Mucosa of rectum (tissue), 2 donors: ENCODE measurements at regions not wholly inside any gene's neighbourhood (a gene's known extent, or its start where the extent isn't known, plus 50 kb on each side); places are given as distances from the start of the nearest gene placed in this dataset.

Experiments used
- H3K27ac ChIP-seq, 2 donors: one replicate each; pipeline ENCODE4 v1.7.0; 2013; ENCODE audit warnings: inconsistent platforms in 2 of 2, low read depth in 2 of 2, low read length in 2 of 2
- H3K27me3 ChIP-seq, 2 donors: one replicate each; pipeline ENCODE4 v1.7.0; 2013; ENCODE audit warnings: low read length in 2 of 2; ENCODE audit not compliant: control insufficient read depth in 2 of 2, insufficient read depth in 2 of 2
- H3K36me3 ChIP-seq, 2 donors: one replicate each; pipeline ENCODE4 v1.7.0; 2013; ENCODE audit warnings: low read length in 2 of 2; ENCODE audit not compliant: control insufficient read depth in 2 of 2, insufficient read depth in 2 of 2
- H3K4me1 ChIP-seq, 2 donors: one replicate each; pipeline ENCODE4 v1.7.0; 2013; ENCODE audit warnings: low read length in 2 of 2, mild to moderate bottlenecking in 1 of 2; ENCODE audit not compliant: control insufficient read depth in 2 of 2, insufficient read depth in 2 of 2
- H3K4me3 ChIP-seq, 2 donors: one replicate each; pipeline ENCODE4 v1.7.0; 2013; ENCODE audit warnings: low read length in 2 of 2
- H3K9ac ChIP-seq, 2 donors: one replicate each; pipeline ENCODE4 v1.7.0; 2013; ENCODE audit warnings: low read length in 2 of 2, low read depth in 1 of 2, mild to moderate bottlenecking in 1 of 2
- H3K9me3 ChIP-seq, 2 donors: one replicate each; pipeline ENCODE4 v1.7.0; 2013; ENCODE audit warnings: low read length in 2 of 2; ENCODE audit not compliant: control insufficient read depth in 2 of 2
- donor health status: healthy.
- donor health status: Normal muscosa, but diverticular disease.

DNA sequence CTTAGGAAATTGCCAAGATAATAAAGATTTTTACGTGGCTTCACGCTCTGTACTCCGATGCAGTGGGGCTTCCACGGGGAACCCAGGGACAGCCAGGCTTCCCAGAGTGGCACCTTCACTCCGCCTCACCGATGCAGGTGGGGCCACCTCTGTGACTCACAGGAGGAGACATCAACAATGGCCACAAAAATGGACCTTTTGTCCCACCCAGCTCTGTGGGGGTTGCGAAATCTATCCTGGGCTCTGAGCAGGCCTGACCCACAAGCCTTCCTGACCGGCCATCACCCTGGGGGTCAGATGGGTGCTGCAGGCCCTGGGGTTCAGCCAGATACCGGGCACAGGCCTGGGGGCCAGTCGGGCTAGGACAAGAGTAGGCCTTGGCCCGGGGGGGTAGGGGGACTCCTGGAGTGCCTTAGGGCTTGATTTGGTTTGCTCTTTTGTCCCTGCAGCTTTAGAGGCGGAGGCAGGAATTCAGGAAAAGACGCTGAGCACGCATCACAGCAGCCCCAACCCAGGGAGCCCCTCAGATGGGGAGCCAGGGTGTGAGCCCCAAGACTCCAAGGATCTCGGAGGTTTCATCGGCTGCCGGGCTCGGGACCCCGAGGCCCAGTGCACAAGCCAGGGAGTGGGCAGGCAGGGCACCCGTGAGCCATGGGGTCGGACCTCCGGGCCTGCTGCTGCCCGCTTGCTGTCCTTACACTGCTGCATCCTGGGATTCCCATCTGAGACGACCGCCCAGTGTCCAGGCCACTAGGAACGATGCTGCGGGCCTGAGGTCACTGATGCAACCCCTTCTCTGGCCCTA lies 136.5 kb upstream of the NKX1-1 start:
- H3K36me3 ChIP-seq, result no peaks in the 10 kb centered on the region
- no peak overlapping the region for H3K9ac ChIP-seq
- no peak overlapping the region for H3K4me3 ChIP-seq
- H3K27me3 ChIP-seq, result peaks cover 0 to 9% of the 10 kb centered on the region in 2 donors
- H3K27ac ChIP-seq, result no peak overlapping the region
- H3K9me3 ChIP-seq, result no peaks in the 10 kb centered on the region
- H3K4me1 ChIP-seq, result peaks cover 5 to 8% of the 10 kb centered on the region in 2 donors

DNA sequence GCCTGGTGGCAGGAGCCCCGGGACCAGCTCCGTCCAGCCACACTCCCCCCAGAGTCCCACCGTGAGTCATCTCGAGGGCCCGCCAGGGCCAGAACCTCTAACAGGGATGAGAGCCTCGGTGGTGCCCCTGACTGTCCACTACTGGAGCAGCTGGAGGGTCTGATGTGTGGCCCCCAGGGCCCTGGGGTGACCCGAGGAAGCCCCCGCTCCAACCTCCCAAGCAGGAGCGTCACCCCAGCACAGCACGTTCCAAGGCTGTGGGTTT lies 135.9 kb upstream of the NKX1-1 start:
- H3K4me1 ChIP-seq, result peaks cover 5 to 8% of the 10 kb centered on the region in 2 donors
- H3K36me3 ChIP-seq, result no peaks in the 10 kb centered on the region
- no peak overlapping the region for H3K27ac ChIP-seq
- no peak overlapping the region for H3K4me3 ChIP-seq
- no peak overlapping the region for H3K9ac ChIP-seq
- no peaks in the 10 kb centered on the region for H3K9me3 ChIP-seq
- peaks cover 0 to 5% of the 10 kb centered on the region in 2 donors for H3K27me3 ChIP-seq

DNA sequence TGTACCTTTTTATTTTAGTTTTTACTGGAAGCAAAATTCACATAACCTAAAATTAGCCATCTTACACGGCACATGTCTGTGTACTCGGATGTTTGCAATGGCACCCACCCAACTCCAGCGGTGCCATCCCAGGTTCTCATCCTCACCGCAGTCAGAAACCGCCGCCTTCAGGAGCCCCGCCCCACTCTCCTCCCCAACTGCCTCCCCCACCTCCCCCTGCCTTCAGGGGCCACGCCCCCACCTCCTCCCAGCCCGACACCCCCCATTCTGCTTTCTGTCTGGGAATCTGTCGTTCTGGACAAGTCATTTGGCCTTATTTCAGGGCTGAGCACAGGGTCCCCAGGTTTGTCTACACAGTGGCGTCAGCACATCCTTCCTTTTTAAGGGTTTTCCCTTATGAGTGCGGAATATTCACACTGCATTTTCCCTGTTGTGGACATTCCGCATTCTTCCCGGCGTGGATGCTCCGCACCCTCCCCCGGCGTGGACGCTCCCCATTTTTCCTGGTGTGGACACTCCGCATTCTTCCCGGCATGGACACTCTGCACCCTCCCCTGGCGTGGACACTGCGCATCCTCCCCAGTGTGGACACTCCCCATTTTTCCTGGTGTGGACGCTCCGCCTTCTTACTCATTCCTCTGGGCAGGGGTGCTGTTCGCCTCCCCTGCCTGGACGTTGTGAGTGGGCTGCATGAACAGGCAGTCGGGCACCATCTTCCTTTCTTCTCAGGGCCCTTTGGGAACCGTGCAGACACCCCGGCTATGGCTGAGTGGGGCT lies 135.4 kb upstream of the NKX1-1 start:
- Histone ChIP-seq H3K27me3 (peaks cover 0 to 4% of the 10 kb centered on the region in 2 donors), H3K27ac (no peak overlapping the region), H3K9ac (no peak overlapping the region), H3K9me3 (no peaks in the 10 kb centered on the region), H3K4me1 (peaks cover 5 to 8% of the 10 kb centered on the region in 2 donors), H3K4me3 (no peak overlapping the region), H3K36me3 (no peaks in the 10 kb centered on the region)

DNA sequence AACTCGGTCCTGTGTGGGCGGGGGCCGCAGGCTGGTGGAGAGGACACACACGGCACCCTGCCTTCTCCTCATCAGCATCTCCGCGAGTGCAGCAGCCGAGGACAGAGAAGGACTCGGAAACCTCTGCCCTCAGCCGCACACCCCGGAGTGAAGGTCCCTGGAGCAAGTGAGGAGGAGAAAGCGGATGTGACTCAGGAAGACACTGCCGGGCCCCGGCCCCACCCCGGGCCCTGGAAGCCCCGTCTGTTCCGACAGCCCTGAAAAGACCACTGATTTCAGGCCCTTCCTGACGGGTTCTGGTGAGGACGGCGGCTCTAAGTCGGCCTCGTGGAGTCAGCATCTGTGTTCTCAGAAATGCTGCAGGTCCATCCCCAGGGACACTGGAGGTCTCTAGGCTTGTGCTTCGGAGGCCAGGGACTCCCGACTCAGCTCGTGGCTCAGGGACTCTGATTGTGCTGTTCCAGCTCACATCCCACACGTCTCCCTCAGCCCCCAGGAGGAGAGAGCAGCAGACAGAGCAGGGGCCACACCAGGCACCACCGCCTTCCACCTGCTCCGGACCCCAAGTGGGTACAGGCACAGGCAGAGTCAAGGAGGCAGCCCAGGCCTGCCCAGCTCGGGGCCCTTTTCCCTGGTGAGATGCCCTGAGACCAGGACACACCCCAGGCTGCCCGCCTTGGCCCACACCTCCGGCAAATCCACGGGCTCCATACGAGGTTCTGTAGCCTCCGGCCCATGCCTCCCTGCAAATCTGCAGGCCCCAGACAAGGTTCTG lies 134.5 kb upstream of the NKX1-1 start:
- Histone ChIP-seq H3K4me3 (no peak overlapping the region), H3K4me1 (peaks cover 5 to 8% of the 10 kb centered on the region in 2 donors), H3K9me3 (no peaks in the 10 kb centered on the region), H3K9ac (no peak overlapping the region), H3K27ac (no peak overlapping the region), H3K27me3 (peaks cover 0 to 4% of the 10 kb centered on the region in 2 donors), H3K36me3 (no peaks in the 10 kb centered on the region)

DNA sequence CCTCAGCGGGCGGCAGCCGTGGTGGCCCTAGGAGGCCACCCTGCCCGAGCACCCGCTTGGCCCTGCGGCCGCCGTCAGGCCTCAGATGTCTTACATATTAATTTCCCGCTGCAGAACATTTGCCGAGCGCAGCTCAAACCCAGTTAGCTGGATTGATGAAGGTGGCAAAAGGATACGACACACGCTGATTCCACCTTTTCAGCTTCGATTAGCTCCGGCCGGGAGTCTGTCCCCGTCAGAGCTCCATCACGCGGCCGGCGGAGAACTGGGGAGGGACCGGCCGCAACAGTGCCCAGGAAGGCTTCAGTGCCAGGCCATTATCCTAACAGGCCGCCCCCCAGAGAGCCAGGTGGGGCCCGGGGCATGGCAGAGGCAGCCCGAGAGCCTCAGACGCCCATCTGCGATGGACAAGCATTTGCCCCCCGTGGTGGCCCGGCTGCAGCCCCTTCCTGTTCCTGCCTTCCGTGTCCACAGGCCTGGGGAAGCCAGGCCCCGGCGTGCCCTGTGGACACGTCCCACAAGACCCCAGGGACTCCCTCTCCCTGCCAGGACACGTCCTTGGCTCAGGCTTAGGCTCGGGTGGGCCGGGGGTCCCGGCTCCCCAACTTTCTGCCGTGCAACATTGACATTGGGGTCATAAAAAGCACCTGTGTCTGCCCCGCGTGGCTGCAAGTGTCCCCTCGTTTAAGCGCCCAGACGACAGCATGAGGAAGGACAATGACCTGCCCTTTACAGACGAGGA lies 133.8 kb upstream of the NKX1-1 start:
- Histone ChIP-seq H3K9ac (no peak overlapping the region), H3K27me3 (peaks cover 3 to 7% of the 10 kb centered on the region in 2 donors), H3K4me1 (peaks cover 5 to 8% of the 10 kb centered on the region in 2 donors), H3K4me3 (no peak overlapping the region), H3K36me3 (no peaks in the 10 kb centered on the region), H3K9me3 (no peaks in the 10 kb centered on the region), H3K27ac (no peak overlapping the region)

DNA sequence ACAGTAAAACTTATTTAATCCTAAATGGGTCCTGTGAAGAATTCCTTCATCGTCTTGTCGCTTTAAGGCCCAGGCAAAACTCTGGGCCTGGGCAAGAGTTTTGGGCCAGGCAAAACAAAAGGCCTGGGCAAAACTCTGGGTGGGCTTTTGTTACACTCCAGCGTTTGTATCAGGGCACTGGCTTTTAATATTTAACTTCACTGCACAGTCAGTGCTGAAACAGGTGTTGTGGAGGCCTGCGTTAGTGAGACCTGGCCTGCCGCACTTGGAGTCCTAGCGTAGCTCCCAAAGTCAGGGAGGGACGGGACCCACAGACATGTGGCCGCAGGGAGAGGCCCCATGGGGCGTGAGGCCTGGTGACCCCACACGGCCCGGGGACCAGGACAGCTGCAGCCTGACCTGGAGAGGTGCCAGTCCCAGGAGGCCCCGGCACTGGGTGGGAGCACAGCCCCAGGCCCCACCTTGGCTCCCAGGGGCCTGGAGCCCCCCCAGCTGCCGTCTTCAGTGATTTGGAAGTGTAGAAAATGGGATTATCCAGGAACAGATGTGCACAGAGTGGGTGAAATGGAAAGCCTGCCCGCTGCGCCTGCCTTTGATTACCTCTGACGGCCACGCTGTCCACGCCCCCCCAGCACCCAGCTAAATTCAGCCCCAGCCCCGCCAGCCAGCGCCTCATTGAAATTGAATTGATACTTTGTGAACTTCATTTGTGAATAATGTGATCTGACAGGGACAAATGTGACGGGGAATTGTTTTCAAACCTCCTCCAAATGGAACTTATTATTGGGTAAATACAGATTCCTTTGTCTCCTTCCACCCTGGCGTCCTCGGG lies 132.9 kb upstream of the NKX1-1 start:
- H3K9ac ChIP-seq, result no peak overlapping the region
- peaks cover 3 to 7% of the 10 kb centered on the region in 2 donors for H3K27me3 ChIP-seq
- H3K36me3 ChIP-seq, result no peaks in the 10 kb centered on the region
- H3K4me1 ChIP-seq, result peaks cover 0 to 2% of the 10 kb centered on the region in 2 donors
- no peaks in the 10 kb centered on the region for H3K9me3 ChIP-seq
- no peak overlapping the region for H3K27ac ChIP-seq
- H3K4me3 ChIP-seq, result no peak overlapping the region

DNA sequence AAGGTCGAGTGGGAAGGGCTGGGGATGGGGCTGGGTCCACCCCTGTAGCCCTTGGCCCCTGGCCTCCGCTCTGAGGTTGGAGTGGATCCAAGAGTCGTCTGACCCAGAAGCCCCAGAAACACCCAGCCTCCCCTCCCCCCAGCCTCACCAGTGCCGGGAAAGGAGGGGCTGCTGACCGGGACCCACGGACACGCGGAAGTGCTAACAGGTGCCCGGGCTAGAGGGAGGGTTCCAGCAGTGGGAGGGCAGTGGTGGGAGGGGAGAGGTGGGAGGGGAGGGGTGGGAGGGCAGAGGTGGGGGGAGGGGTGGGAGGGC lies 131.8 kb upstream of the NKX1-1 start:
- H3K27ac ChIP-seq, result no peak overlapping the region
- H3K4me3 ChIP-seq, result no peak overlapping the region
- H3K4me1 ChIP-seq, result no peaks in the 10 kb centered on the region
- H3K27me3 ChIP-seq, result peaks cover 3 to 7% of the 10 kb centered on the region in 2 donors
- H3K36me3 ChIP-seq, result no peaks in the 10 kb centered on the region
- no peak overlapping the region for H3K9ac ChIP-seq
- no peaks in the 10 kb centered on the region for H3K9me3 ChIP-seq

DNA sequence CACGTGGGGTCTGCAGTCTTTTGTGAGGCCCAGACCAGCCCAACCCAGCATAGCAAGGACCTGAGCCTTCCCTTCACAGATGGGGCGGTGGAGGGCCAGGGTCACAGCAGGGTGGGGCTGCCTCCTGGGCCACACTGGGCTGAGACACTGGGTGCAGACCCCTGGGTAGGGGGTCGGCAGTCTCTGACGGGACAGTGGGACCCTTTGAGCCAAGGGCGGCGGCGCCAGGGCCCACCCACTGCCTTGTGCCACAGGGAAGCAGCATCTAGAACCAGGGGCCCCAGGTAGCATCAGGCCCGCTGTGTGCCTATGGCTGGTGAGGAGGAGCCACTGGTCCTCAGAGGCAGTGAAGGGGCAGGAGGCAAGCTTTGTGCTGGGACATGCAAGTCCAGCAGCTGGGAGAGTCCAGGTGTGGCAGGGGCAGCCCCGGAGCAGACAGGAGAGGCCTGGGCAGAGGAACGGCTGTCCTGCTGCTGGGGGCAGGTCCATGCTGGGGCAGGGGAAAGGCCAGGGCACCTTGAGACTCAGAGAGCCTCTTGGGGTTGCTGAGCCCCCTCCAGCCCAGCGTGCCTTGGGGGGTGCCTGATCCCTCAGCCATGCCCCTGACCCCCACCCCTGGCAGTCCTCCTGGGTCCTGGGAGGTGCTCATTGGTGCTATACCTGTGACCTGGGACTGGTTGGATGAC lies 131.3 kb upstream of the NKX1-1 start:
- no peak overlapping the region for H3K4me3 ChIP-seq
- H3K4me1 ChIP-seq, result no peaks in the 10 kb centered on the region
- H3K27me3 ChIP-seq, result peaks cover 3 to 7% of the 10 kb centered on the region in 2 donors
- H3K9ac ChIP-seq, result no peak overlapping the region
- no peaks in the 10 kb centered on the region for H3K36me3 ChIP-seq
- no peak overlapping the region for H3K27ac ChIP-seq
- H3K9me3 ChIP-seq, result no peaks in the 10 kb centered on the region
